Right kidney (tissue), 1 donor: ENCODE measurements at regions not wholly inside any gene's neighbourhood (a gene's known extent, or its start where the extent isn't known, plus 50 kb on each side); places are given as distances from the start of the nearest gene placed in this dataset.
"Not testable (repeated sequence)": the region's sequence is repeated elsewhere in the genome, so short reads cannot be mapped to it uniquely, and the experiment has no call there.

Experiments used
- DNase-seq: peaks from one replicate; pipeline ENCODE4 v3.0.0-alpha.2; 2016

GRCh38 chr3:6605227-6605626 lies 255.7 kb upstream of the GRM7 start:
- DNase-seq: no peak

GRCh38 chr3:6608843-6609242 lies 252.1 kb upstream of the GRM7 start:
- no peak for DNase-seq

GRCh38 chr3:6612034-6612616 lies 248.8 kb upstream of the GRM7 start:
- DNase-seq: no peak

- no peak for DNase-seq
Observed at GRCh38 chr3:6622260-6622659, 238.7 kb upstream of the GRM7 start.

GRCh38 chr3:6622712-6623111 lies 238.2 kb upstream of the GRM7 start:
- DNase-seq: no peak

GRCh38 chr3:6631376-6631775 lies 229.5 kb upstream of the GRM7 start:
- no peak for DNase-seq

GRCh38 chr3:6640907-6641306 lies 220.0 kb upstream of the GRM7 start:
- no peak for DNase-seq

GRCh38 chr3:6644070-6644929 lies 216.6 kb upstream of the GRM7 start:
- DNase-seq: no peak

GRCh38 chr3:6654670-6655069 lies 206.2 kb upstream of the GRM7 start:
- DNase-seq: no peak

GRCh38 chr3:6655275-6655674 lies 205.6 kb upstream of the GRM7 start:
- DNase-seq: no peak

- DNase-seq: no peak
Observed at GRCh38 chr3:6657591-6657990, 203.3 kb upstream of the GRM7 start.

- no peak for DNase-seq
Observed at GRCh38 chr3:6667354-6667753, 193.6 kb upstream of the GRM7 start.

GRCh38 chr3:6671363-6671762 lies 189.6 kb upstream of the GRM7 start:
- DNase-seq: no peak

- DNase-seq: no peak
Observed at GRCh38 chr3:6679510-6679909, 181.4 kb upstream of the GRM7 start.

GRCh38 chr3:6680119-6680806 lies 180.7 kb upstream of the GRM7 start:
- DNase-seq: no peak

GRCh38 chr3:6697285-6697684 lies 163.6 kb upstream of the GRM7 start:
- DNase-seq: no peak

GRCh38 chr3:6697722-6698121 lies 163.2 kb upstream of the GRM7 start:
- no peak for DNase-seq

- not testable (repeated sequence) for DNase-seq
Observed at GRCh38 chr3:6704817-6705216, 156.1 kb upstream of the GRM7 start.

- no peak for DNase-seq
Observed at GRCh38 chr3:6706777-6707176, 154.1 kb upstream of the GRM7 start.

GRCh38 chr3:6709178-6709577 lies 151.7 kb upstream of the GRM7 start:
- no peak for DNase-seq

GRCh38 chr3:6714962-6715361 lies 146.0 kb upstream of the GRM7 start:
- no peak for DNase-seq

- DNase-seq: no peak
Observed at GRCh38 chr3:6716420-6716819, 144.5 kb upstream of the GRM7 start.
